NCI-H1092 treated with DMSO at 0.1 percent for 48 hours (cell line): ENCODE measurements at regions not wholly inside any gene's neighbourhood (a gene's known extent, or its start where the extent isn't known, plus 50 kb on each side); places are given as distances from the start of the nearest gene placed in this dataset.

Experiments used
- DNase-seq: peaks from one replicate; lab custom pipeline; 2025; lab: John Stamatoyannopoulos, UW

- DNase-seq = no peak
Observed at GRCh38 chr5:2147504-2148311, 265.0 kb upstream of the IRX4 start.

GRCh38 chr5:2143646-2144353 lies 261.1 kb upstream of the IRX4 start:
- no peak for DNase-seq

DNA sequence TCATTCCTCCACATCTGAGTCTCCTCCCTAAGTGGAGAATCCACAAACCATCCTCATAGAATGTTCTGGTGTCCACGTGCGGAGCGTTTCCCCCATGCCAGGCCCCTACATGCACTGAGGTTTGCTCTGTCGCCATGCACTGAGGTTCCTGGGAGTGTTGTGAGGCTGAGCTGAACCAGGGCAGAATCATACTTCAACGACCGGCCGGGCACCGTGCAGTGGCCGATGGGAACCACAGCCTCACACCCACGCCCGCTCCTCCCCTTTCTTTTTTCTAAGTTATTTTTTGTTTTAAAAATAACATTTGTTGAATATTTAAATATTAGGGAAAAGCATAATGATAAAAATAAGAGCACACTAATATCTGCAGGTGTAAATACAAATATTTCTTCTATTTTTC lies 260.4 kb upstream of the IRX4 start:
- no peak for DNase-seq

GRCh38 chr5:2142456-2142954 lies 259.8 kb upstream of the IRX4 start:
- no peak for DNase-seq

- no peak for DNase-seq
Observed at GRCh38 chr5:2141254-2142000, 258.7 kb upstream of the IRX4 start.

DNA sequence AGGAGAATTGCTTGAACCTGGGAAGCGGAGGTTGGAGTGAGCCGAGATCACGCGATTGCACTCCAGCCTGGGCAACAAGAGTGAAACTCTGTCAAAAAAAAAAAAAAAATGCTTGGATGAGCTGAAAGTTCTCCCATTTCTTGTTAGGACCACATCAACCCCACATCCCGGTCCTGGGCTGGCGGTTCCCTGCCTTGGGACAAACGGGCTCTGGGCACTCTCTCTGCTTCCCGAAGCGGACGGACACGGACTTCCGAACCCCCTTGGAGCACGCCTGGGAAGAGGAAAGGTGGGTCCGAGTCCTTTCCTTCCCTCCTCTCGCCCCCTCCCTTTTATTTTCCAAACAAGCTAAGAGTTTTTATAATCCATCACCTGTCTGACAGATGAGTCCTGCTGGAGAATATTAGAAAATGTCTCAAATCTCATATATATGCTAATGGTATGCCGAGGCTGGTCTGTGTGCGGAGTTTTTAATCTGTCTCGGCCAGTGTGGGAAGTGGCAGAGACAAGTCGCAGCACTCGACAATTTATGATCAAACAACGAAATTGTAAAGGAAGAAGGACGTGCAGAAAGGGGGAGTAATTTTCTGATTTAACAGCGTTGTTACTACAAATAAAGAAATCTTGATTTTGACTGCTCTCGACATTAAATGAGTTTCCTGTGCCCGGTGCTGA lies 257.9 kb upstream of the IRX4 start:
- DNase-seq = no peak

DNA sequence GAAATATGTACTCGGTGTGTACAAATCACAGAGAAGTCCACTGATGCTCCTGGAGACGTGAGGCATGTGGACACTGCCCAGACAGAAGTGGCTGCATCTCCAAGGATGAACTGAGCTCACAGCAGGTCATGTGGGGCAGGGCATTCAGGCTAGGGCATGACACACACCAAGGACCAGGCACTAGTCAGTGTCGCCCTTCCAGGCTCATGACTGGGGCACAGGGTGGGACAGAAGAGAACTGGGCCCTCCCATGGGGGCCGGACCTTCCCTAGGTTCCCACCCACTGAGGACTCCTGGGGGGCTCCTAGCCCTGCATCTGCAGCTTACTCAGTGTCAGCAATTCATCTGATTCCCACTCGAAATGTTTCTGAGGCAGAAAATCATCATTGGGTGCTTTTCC lies 256.8 kb upstream of the IRX4 start:
- DNase-seq = no peak

DNA sequence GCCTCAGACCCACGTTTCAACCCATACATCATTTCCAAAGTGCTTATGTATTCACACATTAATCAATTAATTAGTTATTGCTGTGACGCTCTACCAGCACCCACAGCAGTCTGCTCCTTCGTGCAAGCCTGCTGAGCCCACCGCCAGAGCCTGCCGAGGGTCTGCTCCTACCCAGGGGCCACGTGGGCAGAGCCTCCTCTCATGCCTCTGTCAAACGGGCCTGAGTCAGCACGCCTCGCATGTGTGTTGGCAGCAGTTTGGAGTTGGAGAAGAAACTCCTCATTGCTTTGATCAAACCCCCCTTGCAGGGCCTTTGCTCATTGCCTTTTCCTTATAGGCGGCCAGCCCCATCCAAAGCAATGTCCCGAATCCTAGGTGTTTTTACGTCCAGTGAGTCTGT lies 256.2 kb upstream of the IRX4 start:
- no peak for DNase-seq

DNA sequence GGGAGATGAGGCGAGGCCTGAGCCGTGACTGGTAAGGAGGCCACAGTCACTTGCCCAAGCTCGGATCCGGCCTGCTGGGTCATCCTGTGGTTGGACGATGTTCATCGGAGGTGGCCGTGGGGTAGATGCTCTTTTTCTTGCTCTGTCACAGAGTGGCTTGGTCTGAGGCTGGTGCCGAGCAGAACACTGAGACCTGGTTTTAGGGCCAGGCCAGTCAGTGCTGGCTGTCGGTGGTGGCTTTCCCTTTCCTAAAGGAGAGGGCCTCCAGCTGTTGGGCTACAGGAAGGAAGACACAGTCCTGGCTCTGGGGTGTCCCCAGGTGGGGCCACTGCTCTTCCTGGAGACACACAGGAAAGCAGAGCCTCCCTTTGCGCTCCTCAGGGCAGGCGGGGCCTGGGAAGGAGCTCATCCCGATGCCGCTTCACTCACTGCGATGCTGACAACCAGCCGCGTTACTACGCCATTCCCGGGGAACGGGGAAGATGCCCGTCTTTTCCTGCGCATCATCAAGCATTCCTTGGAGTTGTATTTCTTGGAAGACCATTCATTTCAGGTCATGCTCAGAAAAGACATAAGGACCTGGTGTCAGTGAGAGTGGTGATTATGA lies 254.8 kb upstream of the IRX4 start:
- DNase-seq = no peak

GRCh38 chr5:2136728-2137333 lies 254.1 kb upstream of the IRX4 start:
- DNase-seq = no peak

GRCh38 chr5:2135833-2136232 lies 253.1 kb upstream of the IRX4 start:
- no peak for DNase-seq

- DNase-seq = no peak
Observed at GRCh38 chr5:2135354-2135753, 252.6 kb upstream of the IRX4 start.

DNA sequence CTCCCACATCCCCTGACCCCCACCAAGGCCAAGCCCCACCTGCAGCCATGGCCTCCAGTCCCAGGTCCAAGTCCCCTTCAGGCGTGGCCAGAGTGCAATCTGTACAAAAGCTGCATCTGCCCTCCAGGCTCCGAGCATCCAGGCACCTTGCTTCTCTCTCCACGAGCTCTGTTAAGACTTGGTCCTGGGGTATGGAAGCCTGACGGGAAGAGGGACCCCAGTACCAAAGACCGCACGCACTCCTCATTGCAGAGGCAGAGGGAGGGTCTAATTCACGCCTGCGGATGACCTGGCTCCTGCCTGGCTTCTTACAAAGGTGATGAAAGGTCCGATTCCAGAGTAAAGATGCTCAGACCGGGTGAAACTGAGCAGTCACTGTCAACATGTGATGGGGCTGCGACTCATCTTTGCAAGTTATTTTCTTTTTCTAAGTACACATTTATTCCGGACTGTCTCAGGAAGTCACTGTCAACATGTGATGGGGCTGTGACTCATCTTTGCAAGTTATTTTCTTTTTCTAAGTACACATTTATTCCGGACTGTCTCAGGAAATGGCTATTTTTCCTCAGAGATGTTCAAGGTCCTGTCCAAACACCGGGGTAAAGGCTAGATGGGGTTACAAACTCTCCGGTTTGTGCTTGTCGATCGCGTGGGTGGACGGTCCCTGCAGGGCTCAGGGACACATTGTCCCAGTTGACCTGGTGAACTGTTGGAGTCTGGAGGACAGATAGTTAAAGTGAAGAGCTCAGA lies 252.0 kb upstream of the IRX4 start:
- DNase-seq = no peak

DNA sequence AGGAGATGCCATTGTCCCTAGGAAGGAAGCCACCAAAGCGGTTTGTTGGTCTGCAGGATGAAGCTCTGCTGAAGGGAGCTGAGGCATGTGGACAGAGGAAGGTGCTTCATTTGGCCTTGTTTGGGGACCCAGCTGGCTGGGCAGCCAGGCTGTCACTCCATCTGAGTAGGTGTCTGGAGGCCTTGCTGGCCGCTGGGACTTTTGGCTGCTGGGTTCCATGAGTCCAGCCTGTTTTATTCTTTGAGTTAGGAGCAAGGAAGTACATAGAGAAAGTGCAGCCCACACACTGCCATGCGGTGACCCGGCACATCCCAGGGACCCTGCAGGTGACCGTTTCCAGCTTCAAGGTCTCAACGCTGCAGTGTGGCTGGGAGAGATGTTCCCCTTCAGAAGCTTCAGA lies 251.2 kb upstream of the IRX4 start:
- DNase-seq = no peak

DNA sequence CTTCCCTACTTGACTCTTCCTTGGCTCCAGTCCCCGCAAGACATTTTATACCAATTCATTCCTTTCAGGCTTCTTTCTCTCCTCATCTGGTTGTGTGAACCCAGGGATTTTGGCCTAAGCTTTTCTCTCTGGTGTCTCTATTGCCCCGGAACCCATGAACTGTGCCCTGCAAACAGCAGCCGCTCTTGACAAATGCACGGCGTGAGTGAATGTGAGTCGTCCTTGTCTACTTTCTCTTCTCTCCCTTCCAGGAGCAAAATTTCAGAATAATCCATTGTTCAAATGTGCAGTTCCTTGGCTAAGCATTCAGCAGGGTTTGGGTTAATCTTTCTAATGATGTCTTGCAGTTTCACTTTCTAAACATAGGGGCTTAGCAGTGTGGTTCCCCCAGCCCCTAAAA lies 250.4 kb upstream of the IRX4 start:
- no peak for DNase-seq

- DNase-seq = no peak
Observed at GRCh38 chr5:2132497-2132847, 249.7 kb upstream of the IRX4 start.

GRCh38 chr5:2131826-2132496 lies 249.2 kb upstream of the IRX4 start:
- no peak for DNase-seq

DNA sequence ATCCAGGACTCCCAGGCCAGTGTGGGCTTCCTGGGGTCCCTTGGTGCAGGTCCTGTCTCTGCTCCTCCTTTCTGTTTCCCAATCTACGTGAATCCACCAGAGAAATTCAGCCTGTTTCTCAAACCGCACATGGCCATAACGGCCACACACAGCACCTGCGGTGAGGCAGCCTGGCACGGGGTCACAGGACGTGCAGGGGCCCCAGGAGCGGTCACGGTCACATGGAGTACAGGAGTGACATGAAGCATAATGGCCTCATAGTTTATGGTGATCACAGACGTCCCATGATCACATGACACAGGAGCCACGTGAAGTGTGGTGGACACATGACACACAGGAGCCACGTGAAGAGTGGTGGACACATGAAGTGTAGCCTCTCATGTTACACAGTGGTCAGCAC lies 248.5 kb upstream of the IRX4 start:
- no peak for DNase-seq

GRCh38 chr5:2130361-2130760 lies 247.6 kb upstream of the IRX4 start:
- no peak for DNase-seq
